HG03066 (cell line): ENCODE measurements at regions not wholly inside any gene's neighbourhood (a gene's known extent, or its start where the extent isn't known, plus 50 kb on each side); places are given as distances from the start of the nearest gene placed in this dataset.

Experiments used
- ATAC-seq: cut with Tn5 transposase; IDR thresholded peaks from one replicate; pipeline ENCODE4 v1.9.1; 2021; ENCODE audit warnings: low read depth; ENCODE audit not compliant: unreplicated experiment

DNA sequence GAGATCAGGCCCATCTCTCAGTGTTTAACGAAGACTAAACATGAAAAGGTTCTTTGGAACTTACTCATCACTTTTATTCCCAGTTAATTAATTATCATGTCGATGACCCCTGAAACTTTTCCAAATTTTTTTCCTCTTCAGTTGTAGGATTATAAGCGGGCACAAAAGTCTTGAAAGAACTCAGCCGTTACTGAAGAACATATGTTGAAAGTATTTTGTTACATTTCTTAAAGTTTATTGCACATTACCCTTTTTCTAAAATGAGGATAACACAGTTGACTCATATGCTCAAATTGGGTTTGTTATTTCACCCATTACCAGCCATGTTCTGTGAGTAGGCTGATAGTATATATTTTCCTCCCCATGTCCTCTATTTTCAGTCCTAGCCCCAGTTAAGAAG lies 75.9 kb upstream of the COL3A1 start:
- ATAC-seq: no peak

DNA sequence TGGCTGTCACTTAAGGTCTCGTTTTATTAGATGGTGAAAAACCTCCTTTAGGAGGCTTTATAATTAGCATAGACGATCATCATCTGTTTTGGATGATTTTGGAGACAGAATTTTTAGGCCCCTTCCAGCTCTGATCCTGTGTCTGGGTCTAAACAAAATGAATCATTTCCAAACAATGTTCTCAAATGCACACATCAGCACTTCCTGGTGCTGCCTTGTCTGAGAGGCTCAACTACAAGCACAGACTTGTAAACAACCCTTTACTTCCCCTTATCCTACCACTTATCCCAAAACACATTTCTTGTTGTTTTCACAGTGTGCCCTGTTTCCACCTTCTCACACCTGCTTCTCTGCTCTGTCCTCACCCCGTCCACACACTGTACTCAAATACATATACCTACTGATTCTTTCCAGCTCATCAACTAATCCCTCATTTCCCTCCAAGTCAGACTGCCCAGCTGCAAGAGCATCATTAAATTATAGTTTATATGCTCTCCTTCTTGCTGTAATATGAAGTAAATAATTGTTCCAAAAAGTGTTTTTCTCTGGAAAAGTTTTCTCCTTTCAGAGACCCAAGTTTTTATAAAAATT lies 71.2 kb upstream of the COL3A1 start:
- ATAC-seq: no peak

DNA sequence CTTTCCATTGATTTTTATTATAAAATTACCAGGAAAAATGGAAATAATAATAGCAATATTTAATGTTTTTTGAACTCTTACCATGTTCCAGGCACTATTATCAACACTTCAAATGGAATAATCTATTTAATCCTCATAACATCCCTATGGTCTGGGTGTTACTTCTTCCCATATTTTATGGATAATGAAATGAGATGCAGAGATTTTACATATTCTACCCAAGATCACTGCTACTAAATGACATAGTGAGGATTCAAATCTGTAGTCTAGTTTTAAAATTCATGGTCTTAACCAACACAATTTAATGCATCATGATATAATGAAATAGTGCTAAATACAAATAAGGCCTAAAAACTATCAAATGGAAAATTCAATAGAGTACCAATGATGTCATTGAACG lies 70.4 kb upstream of the COL3A1 start:
- no peak for ATAC-seq

DNA sequence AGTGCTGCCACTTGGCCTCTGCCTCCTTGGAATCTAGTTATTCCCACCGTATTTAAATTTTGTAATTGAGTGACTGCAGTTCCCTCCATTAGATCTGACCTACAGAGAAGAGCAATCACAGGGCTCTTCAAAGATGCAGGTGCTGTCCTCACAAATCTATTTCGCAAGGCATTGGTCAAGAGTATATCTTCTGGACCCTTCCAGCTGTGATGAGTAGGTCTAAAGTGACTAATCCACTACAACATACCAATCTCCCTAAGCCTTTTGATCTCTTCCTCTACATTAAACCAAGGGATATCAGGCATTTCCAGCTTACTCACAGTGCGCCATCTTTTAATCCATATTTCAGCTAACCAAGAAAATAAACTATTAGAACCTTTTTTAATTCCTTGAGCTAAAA lies 65.1 kb upstream of the COL3A1 start:
- ATAC-seq: no peak

DNA sequence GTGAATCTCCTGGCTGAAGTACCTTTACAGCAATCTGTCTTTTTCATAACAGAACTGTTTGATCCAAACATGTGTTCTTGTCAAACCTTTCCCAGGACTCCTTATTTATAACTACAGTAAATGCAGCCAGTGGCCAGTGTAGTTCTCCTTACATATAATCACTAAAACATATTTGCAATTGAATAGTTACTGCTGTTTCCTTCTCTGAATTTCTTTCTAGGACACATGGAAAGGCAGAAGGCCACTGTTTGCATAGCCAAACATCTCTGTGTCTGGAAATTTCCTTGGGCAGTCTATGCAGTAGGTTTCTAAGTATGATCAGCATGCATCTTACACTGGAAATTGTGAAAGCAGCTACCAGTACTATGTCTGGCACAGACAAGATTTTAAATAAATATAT lies 57.4 kb upstream of the COL3A1 start:
- ATAC-seq: no peak

DNA sequence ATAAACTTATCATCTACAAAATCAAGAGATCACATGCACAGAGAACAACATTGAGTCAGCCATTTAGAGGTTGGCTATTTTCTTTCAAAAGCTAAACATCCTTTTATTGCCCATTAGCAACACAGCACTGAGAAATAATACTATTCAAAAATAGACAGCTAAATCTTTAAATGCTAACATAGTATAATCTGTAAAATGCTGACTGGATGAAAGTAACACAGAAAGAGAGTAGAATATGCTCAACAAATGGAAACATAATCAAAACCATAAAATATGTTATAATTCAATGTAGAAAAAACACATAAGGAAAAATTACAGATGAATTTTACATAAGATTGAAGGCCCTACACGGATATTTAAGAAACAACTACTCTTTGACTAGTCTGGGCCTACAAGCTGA lies 56.5 kb upstream of the COL3A1 start:
- no peak for ATAC-seq

DNA sequence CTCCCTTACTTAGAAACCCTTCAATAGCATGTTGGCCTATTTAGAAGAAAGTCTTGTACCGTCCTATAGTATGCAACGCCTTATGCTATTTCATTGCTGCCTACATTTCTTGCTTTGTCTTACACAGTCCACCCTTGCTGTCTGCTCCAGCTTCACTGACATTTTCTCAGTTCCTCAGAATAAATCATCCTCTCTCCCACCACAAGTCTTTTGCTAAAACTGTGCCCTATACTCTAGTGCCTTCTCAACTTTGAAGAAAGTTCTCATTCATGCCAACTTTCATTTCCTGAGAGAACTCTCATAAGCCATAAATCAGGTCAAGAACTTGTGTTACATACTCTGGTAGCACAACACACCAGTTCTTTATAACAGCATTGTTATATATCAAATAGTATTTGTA lies 54.3 kb upstream of the COL3A1 start:
- ATAC-seq: peak; percentile 48

DNA sequence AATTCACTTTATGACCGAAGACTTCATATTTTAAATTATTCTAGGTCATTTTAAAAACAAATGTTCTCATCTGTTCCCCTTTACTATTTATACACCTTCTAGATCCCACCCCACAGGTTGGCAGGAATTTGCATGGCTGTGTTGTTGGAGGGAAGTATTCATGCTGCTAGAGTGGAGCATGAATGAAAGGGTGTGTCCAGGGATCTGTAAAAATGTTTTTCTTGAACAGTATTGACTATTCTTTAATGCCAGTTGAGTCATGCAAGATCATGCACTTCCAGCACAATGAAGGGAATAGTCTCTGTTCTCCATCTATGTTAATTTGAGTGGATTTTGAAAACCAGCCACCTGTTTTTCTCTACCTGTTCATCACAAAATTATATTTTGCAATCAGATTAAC lies 52.0 kb upstream of the COL3A1 start:
- no peak for ATAC-seq
